GM20000 (cell line): ENCODE measurements at regions not wholly inside any gene's neighbourhood (a gene's known extent, or its start where the extent isn't known, plus 50 kb on each side); places are given as distances from the start of the nearest gene placed in this dataset.

Source experiments
- DNase-seq: peaks from one replicate; pipeline ENCODE4 v3.0.0; 2012; ENCODE audit warnings: low spot score
- TF ChIP-seq, protein P1 (sequence below): IDR thresholded peaks from 2 replicates; pipeline ENCODE4 v1.5.1; 2012; ENCODE audit warnings: mild to moderate bottlenecking, control low read depth; ENCODE audit errors: extremely low read depth, missing control alignments

GRCh38 chr3:166127969-166128368, 290.7 kb upstream of the BCHE start:
- TF ChIP-seq, protein P1, sequence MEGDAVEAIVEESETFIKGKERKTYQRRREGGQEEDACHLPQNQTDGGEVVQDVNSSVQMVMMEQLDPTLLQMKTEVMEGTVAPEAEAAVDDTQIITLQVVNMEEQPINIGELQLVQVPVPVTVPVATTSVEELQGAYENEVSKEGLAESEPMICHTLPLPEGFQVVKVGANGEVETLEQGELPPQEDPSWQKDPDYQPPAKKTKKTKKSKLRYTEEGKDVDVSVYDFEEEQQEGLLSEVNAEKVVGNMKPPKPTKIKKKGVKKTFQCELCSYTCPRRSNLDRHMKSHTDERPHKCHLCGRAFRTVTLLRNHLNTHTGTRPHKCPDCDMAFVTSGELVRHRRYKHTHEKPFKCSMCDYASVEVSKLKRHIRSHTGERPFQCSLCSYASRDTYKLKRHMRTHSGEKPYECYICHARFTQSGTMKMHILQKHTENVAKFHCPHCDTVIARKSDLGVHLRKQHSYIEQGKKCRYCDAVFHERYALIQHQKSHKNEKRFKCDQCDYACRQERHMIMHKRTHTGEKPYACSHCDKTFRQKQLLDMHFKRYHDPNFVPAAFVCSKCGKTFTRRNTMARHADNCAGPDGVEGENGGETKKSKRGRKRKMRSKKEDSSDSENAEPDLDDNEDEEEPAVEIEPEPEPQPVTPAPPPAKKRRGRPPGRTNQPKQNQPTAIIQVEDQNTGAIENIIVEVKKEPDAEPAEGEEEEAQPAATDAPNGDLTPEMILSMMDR, result no peak

GRCh38 chr3:166125179-166125578, 288.0 kb upstream of the BCHE start:
- DNase-seq, result no peak
- TF ChIP-seq, protein P1, result no peak

More at GRCh38 chr3:166127969-166128368, 290.7 kb upstream of the BCHE start:
- no peak for DNase-seq

GRCh38 chr3:166123576-166123975, 286.4 kb upstream of the BCHE start:
- DNase-seq, result no peak
- TF ChIP-seq, protein P1, result no peak

- DNase-seq, result no peak
- TF ChIP-seq, protein P1, result no peak
Measured at GRCh38 chr3:166123088-166123487, 285.9 kb upstream of the BCHE start.

- DNase-seq, result no peak
- TF ChIP-seq, protein P1, result no peak
Measured at GRCh38 chr3:166118049-166118448, 280.8 kb upstream of the BCHE start.

DNA sequence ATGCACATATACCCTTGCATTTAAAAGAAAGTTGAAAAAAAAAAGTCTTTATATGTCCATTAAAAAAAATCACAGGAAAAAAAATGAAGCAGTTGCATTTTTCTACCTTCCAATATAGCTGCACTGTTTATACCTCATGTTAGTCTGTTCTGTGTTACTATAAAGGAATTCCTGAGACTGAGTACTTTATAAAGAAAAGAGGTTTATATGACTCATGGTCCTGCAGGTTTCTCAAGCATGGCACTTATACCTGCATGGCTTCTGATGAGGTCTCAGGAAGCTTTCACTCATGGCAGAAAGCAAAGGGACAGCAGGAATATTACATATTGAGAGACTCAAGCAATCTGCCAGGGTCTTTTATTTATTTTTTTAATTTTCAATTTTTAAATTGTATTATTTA, 277.2 kb upstream of the BCHE start:
- no peak for DNase-seq
- TF ChIP-seq, protein P1, result no peak

- DNase-seq, result no peak
Measured at GRCh38 chr3:166111562-166111961, 274.3 kb upstream of the BCHE start.

More at GRCh38 chr3:166111562-166111961, 274.3 kb upstream of the BCHE start:
- TF ChIP-seq, protein P1, result no peak
